Panc1 (cell line): ENCODE measurements at regions not wholly inside any gene's neighbourhood (a gene's known extent, or its start where the extent isn't known, plus 50 kb on each side); places are given as distances from the start of the nearest gene placed in this dataset.

Source experiments
- ATAC-seq: fragments of 200-7000 bp; cut with Tn5 transposase; 2 replicates; pipeline ENCODE4 v1.9.1; 2020; ENCODE audit warnings: mild to moderate bottlenecking, moderate library complexity
- BruUV-seq: library from RNA; stranded (reverse); fragments of 400-500 nt; replicated peaks from 2 replicates; lab custom pipeline; 2021; lab: Mats Ljungman, UMichigan
- CTCF ChIA-PET: fragments of 300-600 bp; sonication (Branson Sonifier 250); formaldehyde crosslinking; loops from one replicate; lab custom pipeline; 2022; ENCODE audit warnings: antibody characterized with exemption; lab: Charles Lee
- POLR2A ChIA-PET: fragments of 300-600 bp; sonication (Branson Sonifier 250); formaldehyde crosslinking; loops from one replicate; lab custom pipeline; 2022; ENCODE audit warnings: antibody characterized with exemption; lab: Charles Lee
- DNase-seq: peaks from one replicate; pipeline ENCODE4 v3.0.0-alpha.2; 2010; ENCODE audit warnings: low read depth, low spot score
- H3K27ac ChIP-seq: 2 replicates; pipeline ENCODE4 v1.5.1; 2011; ENCODE audit warnings: mild to moderate bottlenecking, low read length, inconsistent platforms
- H3K27me3 ChIP-seq: fragments of 200-500 bp; sonication (Bioruptor generic); 2 replicates; pipeline ENCODE4 v1.6.0; 2014; ENCODE audit warnings: low read length, inconsistent platforms; ENCODE audit not compliant: control insufficient read depth, insufficient read depth
- H3K36me3 ChIP-seq: fragments of 200-500 bp; sonication (Bioruptor generic); 2 replicates; pipeline ENCODE4 v1.5.1; 2014; ENCODE audit warnings: inconsistent platforms, mild to moderate bottlenecking, low read length, moderate library complexity; ENCODE audit not compliant: control insufficient read depth, insufficient read depth
- H3K4me1 ChIP-seq: 2 replicates; pipeline ENCODE4 v1.5.1; 2011; ENCODE audit warnings: inconsistent platforms, mild to moderate bottlenecking, low read length, moderate library complexity; ENCODE audit not compliant: control insufficient read depth, insufficient read depth
- H3K4me3 ChIP-seq, 2 experiments: 2 replicates each; pipeline ENCODE4 v1.5.1; 2011 to 2012; ENCODE audit warnings: low read depth in 2 of 2, low read length in 2 of 2, mild to moderate bottlenecking in 2 of 2, inconsistent platforms in 1 of 2, moderate library complexity in 1 of 2
- H3K9me3 ChIP-seq: fragments of 200-500 bp; sonication (Bioruptor generic); 2 replicates; pipeline ENCODE4 v1.5.1; 2014; ENCODE audit warnings: low read depth, mild to moderate bottlenecking, inconsistent platforms, low read length, moderate library complexity; ENCODE audit not compliant: control insufficient read depth, insufficient read depth
- POLR2AphosphoS5 ChIP-seq: IDR thresholded peaks from 2 replicates; pipeline ENCODE4 v1.6.1; 2012; ENCODE audit warnings: mild to moderate bottlenecking, low read depth, low read length, moderate library complexity
- SIN3A ChIP-seq: IDR thresholded peaks from 2 replicates; pipeline ENCODE4 v1.6.1; 2012; ENCODE audit warnings: low read depth, mild to moderate bottlenecking, low read length, moderate library complexity, borderline replicate concordance; ENCODE audit not compliant: insufficient read depth
- TCF7L2 ChIP-seq: IDR thresholded peaks from 2 replicates; pipeline ENCODE4 v1.6.1; 2011; ENCODE audit warnings: mild to moderate bottlenecking, low read depth, low read length, inconsistent platforms
- in situ Hi-C: cut with HindIII; loops from 2 replicates; pipeline ENCODE4 v1.10.0; 2016; ENCODE audit warnings: low sequenced_read_pairs, low pct_unique_long_range_greater_than_20kb
- intact Hi-C: fragments of 100-400 bp; cut with micrococcal nuclease; formaldehyde crosslinking; loops from one replicate; pipeline ENCODE4 v1.10.0; 2022; ENCODE audit not compliant: unreplicated experiment
- TF ChIP-seq, protein P1 (sequence below): fragments of 450-650 bp; IDR thresholded peaks from 2 replicates; pipeline ENCODE4 v1.5.1; 2017; ENCODE audit warnings: mild to moderate bottlenecking
- TF ChIP-seq, protein P2 (sequence below), 2 experiments: IDR thresholded peaks; 2 replicates each; pipeline ENCODE4 v1.6.1; 2011 to 2012; ENCODE audit warnings: low read depth in 2 of 2, control low read depth in 1 of 2, low read length in 1 of 2, mild to moderate bottlenecking in 1 of 2, moderate library complexity in 1 of 2; ENCODE audit not compliant: insufficient read depth in 1 of 2

DNA sequence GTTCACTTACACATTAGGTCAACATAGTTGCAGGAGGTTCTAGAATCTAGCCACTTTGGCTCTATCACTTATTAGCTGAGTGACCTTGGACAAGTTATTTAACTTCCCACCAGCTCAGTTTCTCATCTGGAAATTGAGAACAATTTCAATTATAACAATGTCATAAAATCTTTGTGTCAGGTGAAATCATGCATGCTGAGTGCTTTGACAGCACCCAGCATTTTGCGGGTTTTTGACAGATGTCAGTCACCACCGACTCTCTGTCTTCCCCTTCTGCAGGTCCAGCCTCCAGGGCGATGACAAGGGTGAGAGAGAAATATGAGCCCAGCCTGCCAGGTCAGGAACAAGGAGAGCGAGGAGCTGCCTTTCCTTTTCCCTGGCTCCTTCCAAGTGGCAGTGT, 107.1 kb upstream of the TAS2R1 start:
- Histone ChIP-seq H3K27me3 (no peaks in the 10 kb centered on the region), H3K4me1 (no peaks in the 10 kb centered on the region), H3K4me3 (no peak overlapping the region), H3K27ac (no peak overlapping the region), H3K9me3 (no peaks in the 10 kb centered on the region), H3K36me3 (no peaks in the 10 kb centered on the region)
- POLR2A ChIA-PET: no interaction called here
- ATAC-seq (no peak), DNase-seq (no peak)
- in situ Hi-C loops (no loop called here), intact Hi-C loops (no loop called here)
- CTCF ChIA-PET: no interaction called here
- BruUV-seq: no TSS peak
- TF ChIP-seq, protein P1, sequence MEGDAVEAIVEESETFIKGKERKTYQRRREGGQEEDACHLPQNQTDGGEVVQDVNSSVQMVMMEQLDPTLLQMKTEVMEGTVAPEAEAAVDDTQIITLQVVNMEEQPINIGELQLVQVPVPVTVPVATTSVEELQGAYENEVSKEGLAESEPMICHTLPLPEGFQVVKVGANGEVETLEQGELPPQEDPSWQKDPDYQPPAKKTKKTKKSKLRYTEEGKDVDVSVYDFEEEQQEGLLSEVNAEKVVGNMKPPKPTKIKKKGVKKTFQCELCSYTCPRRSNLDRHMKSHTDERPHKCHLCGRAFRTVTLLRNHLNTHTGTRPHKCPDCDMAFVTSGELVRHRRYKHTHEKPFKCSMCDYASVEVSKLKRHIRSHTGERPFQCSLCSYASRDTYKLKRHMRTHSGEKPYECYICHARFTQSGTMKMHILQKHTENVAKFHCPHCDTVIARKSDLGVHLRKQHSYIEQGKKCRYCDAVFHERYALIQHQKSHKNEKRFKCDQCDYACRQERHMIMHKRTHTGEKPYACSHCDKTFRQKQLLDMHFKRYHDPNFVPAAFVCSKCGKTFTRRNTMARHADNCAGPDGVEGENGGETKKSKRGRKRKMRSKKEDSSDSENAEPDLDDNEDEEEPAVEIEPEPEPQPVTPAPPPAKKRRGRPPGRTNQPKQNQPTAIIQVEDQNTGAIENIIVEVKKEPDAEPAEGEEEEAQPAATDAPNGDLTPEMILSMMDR: no peak
- no peak for TF ChIP-seq SIN3A
- TF ChIP-seq, protein P2, sequence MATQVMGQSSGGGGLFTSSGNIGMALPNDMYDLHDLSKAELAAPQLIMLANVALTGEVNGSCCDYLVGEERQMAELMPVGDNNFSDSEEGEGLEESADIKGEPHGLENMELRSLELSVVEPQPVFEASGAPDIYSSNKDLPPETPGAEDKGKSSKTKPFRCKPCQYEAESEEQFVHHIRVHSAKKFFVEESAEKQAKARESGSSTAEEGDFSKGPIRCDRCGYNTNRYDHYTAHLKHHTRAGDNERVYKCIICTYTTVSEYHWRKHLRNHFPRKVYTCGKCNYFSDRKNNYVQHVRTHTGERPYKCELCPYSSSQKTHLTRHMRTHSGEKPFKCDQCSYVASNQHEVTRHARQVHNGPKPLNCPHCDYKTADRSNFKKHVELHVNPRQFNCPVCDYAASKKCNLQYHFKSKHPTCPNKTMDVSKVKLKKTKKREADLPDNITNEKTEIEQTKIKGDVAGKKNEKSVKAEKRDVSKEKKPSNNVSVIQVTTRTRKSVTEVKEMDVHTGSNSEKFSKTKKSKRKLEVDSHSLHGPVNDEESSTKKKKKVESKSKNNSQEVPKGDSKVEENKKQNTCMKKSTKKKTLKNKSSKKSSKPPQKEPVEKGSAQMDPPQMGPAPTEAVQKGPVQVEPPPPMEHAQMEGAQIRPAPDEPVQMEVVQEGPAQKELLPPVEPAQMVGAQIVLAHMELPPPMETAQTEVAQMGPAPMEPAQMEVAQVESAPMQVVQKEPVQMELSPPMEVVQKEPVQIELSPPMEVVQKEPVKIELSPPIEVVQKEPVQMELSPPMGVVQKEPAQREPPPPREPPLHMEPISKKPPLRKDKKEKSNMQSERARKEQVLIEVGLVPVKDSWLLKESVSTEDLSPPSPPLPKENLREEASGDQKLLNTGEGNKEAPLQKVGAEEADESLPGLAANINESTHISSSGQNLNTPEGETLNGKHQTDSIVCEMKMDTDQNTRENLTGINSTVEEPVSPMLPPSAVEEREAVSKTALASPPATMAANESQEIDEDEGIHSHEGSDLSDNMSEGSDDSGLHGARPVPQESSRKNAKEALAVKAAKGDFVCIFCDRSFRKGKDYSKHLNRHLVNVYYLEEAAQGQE (IDR thresholded peaks at IDR 0.05; ENCODE audit: insufficient read depth in 1 of 2, low read depth in 2 of 2, low read length in 1 of 2): no peak
- TF ChIP-seq POLR2AphosphoS5: no peak
- TF ChIP-seq TCF7L2: no peak

DNA sequence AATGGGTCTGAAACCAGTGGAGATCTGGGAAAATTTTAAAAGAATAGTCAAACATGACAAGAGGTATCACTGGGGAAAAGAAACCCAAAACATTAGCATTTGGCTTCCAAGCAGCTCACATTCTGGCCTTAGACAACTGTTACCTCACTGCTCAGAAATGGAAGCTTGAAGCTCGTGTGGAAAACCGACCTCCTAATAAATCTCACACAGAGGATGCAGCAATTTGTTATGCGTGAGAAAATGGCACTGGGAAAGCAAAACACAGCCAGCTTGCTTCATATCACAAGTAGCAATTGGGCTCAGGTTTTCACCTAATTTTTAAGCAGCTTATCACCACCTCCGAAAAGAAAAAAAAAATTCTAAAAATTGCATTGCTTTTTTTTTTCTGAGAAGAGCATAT, 103.3 kb upstream of the TAS2R1 start:
- DNase-seq (no peak), ATAC-seq (no peak)
- no TSS peak for BruUV-seq
- intact Hi-C loops: no loop called here
- POLR2A ChIA-PET: no interaction called here
- H3K36me3 ChIP-seq: no peaks in the 10 kb centered on the region
- H3K9me3 ChIP-seq: no peaks in the 10 kb centered on the region
- H3K4me1 ChIP-seq: no peaks in the 10 kb centered on the region
- H3K27me3 ChIP-seq: no peaks in the 10 kb centered on the region
- TF ChIP-seq, protein P1: no peak
- TF ChIP-seq TCF7L2 (no peak), SIN3A (no peak), POLR2AphosphoS5 (no peak)
- TF ChIP-seq, protein P2 (IDR thresholded peaks at IDR 0.05; ENCODE audit: insufficient read depth in 1 of 2, low read depth in 2 of 2, low read length in 1 of 2): no peak
- in situ Hi-C loops: no loop called here
- H3K4me3 ChIP-seq: no peak overlapping the region
- CTCF ChIA-PET: no interaction called here
- no peak overlapping the region for H3K27ac ChIP-seq
